HUES6 (cell line): ENCODE measurements at regions not wholly inside any gene's neighbourhood (a gene's known extent, or its start where the extent isn't known, plus 50 kb on each side); places are given as distances from the start of the nearest gene placed in this dataset.

Experiments
- H3K27ac ChIP-seq: 2 replicates; pipeline ENCODE4 v1.7.0; 2013; ENCODE audit warnings: low read depth, mild to moderate bottlenecking, low read length, inconsistent platforms
- H3K27me3 ChIP-seq: 2 replicates; pipeline ENCODE4 v1.6.1; 2013; ENCODE audit warnings: low read length; ENCODE audit not compliant: control insufficient read depth, insufficient read depth
- H3K36me3 ChIP-seq: 2 replicates; pipeline ENCODE4 v1.6.1; 2013; ENCODE audit warnings: low read length; ENCODE audit not compliant: control insufficient read depth, insufficient read depth
- H3K4me1 ChIP-seq: 2 replicates; pipeline ENCODE4 v1.6.1; 2013; ENCODE audit warnings: low read length; ENCODE audit not compliant: control insufficient read depth, insufficient read depth
- H3K4me3 ChIP-seq: 2 replicates; pipeline ENCODE4 v1.5.1; 2013; ENCODE audit warnings: low read depth, low read length
- H3K9ac ChIP-seq: one replicate; pipeline ENCODE4 v1.6.1; 2013; ENCODE audit warnings: mild to moderate bottlenecking, low read length
- H3K9me3 ChIP-seq: 2 replicates; pipeline ENCODE4 v1.6.1; 2013; ENCODE audit warnings: low read depth, low read length; ENCODE audit not compliant: control insufficient read depth, insufficient read depth

DNA sequence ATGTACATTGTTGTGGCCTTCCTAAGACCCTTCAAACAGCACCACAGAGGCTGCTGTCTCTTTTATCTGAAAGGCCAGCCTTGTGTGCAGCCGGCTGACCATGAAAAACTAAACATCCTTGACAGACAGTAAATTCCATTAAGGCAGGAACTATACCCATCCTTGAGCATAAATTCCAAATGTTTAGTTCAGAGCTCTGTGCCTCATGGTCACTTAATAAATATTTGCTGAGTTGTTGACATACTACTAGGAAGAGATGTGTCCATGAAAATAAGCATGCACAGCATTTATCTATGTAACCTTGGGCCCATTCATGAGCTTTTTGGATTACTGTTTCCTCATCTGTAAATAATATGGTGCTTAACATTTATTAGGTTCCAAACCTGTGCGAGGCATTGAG is 424.8 kb downstream of the HRH4 start:
- Histone ChIP-seq H3K9ac (no peak overlapping the region), H3K36me3 (no peaks in the 10 kb centered on the region), H3K9me3 (peaks cover 6% of the 10 kb centered on the region), H3K4me1 (no peaks in the 10 kb centered on the region), H3K4me3 (no peak overlapping the region), H3K27ac (no peak overlapping the region), H3K27me3 (no peaks in the 10 kb centered on the region)

- H3K36me3 ChIP-seq, result no peaks in the 10 kb centered on the region
- no peak overlapping the region for H3K9ac ChIP-seq
- H3K9me3 ChIP-seq, result no peaks in the 10 kb centered on the region
- no peak overlapping the region for H3K4me3 ChIP-seq
- H3K4me1 ChIP-seq, result no peaks in the 10 kb centered on the region; the same call in none of the 2 replicates
- no peaks in the 10 kb centered on the region for H3K27me3 ChIP-seq
- no peak overlapping the region for H3K27ac ChIP-seq
Observed at GRCh38 chr18:24894880-24895279, 434.4 kb downstream of the HRH4 start.

- H3K36me3 ChIP-seq, result no peaks in the 10 kb centered on the region
- H3K9me3 ChIP-seq, result peaks cover 5% of the 10 kb centered on the region
- no peaks in the 10 kb centered on the region for H3K27me3 ChIP-seq
- no peak overlapping the region for H3K27ac ChIP-seq
- no peaks in the 10 kb centered on the region; the same call in none of the 2 replicates for H3K4me1 ChIP-seq
- no peak overlapping the region for H3K4me3 ChIP-seq
- H3K9ac ChIP-seq, result no peak overlapping the region
Observed at GRCh38 chr18:24897461-24897860, 437.0 kb downstream of the HRH4 start.

GRCh38 chr18:24910221-24910620 is 441.7 kb downstream of the ZNF521 start:
- Histone ChIP-seq H3K36me3 (no peaks in the 10 kb centered on the region), H3K4me1 (peaks cover 15% of the 10 kb centered on the region), H3K9ac (no peak overlapping the region), H3K27ac (no peak overlapping the region), H3K4me3 (no peak overlapping the region), H3K9me3 (no peaks in the 10 kb centered on the region), H3K27me3 (no peaks in the 10 kb centered on the region)

- Histone ChIP-seq H3K9me3 (no peaks in the 10 kb centered on the region), H3K27me3 (no peaks in the 10 kb centered on the region), H3K4me3 (no peak overlapping the region), H3K9ac (no peak overlapping the region), H3K4me1 (peaks cover 30% of the 10 kb centered on the region), H3K27ac (no peak overlapping the region), H3K36me3 (no peaks in the 10 kb centered on the region)
Observed at GRCh38 chr18:24913507-24914170, 438.3 kb downstream of the ZNF521 start.

DNA sequence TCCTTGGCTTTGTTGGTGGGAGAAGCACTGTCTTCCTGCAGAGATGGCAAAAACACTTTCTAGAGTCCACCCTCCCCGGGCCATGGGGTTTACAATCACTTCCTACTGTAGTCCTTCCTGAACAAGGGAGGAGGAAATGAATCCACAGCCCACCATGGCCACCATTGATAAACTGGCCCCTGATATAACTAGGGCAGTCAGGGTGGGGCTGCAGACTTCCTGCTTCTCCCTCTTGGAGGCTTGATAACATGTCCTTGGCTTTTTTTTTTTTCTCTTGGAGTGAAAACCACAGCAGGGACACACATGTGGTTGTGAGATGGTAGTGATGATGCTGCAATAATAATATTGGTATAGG is 437.8 kb downstream of the ZNF521 start:
- Histone ChIP-seq H3K4me1 (peaks cover 33% of the 10 kb centered on the region), H3K9me3 (no peaks in the 10 kb centered on the region), H3K27me3 (no peaks in the 10 kb centered on the region), H3K9ac (no peak overlapping the region), H3K27ac (no peak overlapping the region), H3K36me3 (no peaks in the 10 kb centered on the region), H3K4me3 (no peak overlapping the region)

DNA sequence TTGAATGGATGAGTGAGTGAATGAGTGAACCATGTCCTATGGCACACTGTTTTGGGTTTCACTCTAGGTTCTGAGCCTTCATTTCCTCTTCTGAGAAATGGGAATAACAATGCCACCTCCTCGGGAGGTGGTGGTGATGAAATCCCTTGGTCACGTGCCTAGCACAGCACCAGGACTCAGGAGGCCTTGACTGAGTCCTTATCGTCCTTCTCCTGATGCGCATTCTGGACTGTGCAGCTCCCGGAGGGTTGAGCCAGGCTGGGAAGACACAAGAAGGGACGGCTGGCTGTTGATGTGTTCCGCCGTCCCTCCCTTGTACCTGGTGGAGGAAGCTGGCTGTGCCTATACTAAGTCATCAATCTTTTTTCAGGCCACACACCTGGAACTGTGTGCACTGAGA is 437.3 kb downstream of the ZNF521 start:
- no peaks in the 10 kb centered on the region for H3K36me3 ChIP-seq
- H3K27ac ChIP-seq, result no peak overlapping the region
- peaks cover 36% of the 10 kb centered on the region for H3K4me1 ChIP-seq
- H3K9me3 ChIP-seq, result no peaks in the 10 kb centered on the region
- no peak overlapping the region for H3K9ac ChIP-seq
- no peak overlapping the region for H3K4me3 ChIP-seq
- no peaks in the 10 kb centered on the region for H3K27me3 ChIP-seq

- H3K4me3 ChIP-seq, result no peak overlapping the region
- no peaks in the 10 kb centered on the region for H3K9me3 ChIP-seq
- H3K4me1 ChIP-seq, result peaks cover 36% of the 10 kb centered on the region
- H3K27ac ChIP-seq, result no peak overlapping the region
- H3K9ac ChIP-seq, result no peak overlapping the region
- H3K36me3 ChIP-seq, result no peaks in the 10 kb centered on the region
- H3K27me3 ChIP-seq, result no peaks in the 10 kb centered on the region
Observed at GRCh38 chr18:24915547-24915946, 436.4 kb downstream of the ZNF521 start.

DNA sequence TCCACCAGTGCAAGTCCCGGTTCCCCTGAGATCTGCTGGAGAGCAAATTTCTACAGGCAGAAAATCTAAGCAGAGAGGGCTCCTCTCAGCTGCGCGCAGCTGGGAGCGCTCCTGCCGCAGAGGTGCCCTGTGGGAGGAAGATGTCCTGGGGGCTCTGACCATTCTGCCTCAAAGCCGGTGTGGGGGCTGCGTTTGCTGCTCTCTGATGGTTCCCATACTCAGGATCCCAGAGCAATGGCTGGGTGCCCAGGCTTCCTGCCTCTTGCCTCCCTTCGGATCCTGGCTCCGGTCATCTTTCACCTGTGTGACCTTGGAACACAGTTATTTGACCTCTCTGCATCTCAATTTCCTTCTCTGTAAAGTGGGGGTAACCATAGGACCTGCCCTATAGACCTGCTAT is 434.2 kb downstream of the ZNF521 start:
- Histone ChIP-seq H3K9me3 (no peaks in the 10 kb centered on the region), H3K27me3 (peaks cover 3% of the 10 kb centered on the region; the same call in 1 of the 2 replicates), H3K4me1 (peaks cover 36% of the 10 kb centered on the region), H3K27ac (no peak overlapping the region), H3K36me3 (no peaks in the 10 kb centered on the region), H3K4me3 (no peak overlapping the region), H3K9ac (no peak overlapping the region)

- Histone ChIP-seq H3K27ac (no peak overlapping the region), H3K27me3 (peaks cover 5% of the 10 kb centered on the region; the same call in 1 of the 2 replicates), H3K4me3 (no peak overlapping the region), H3K36me3 (no peaks in the 10 kb centered on the region), H3K4me1 (peaks cover 38% of the 10 kb centered on the region), H3K9ac (no peak overlapping the region), H3K9me3 (no peaks in the 10 kb centered on the region)
Observed at GRCh38 chr18:24918257-24918656, 433.7 kb downstream of the ZNF521 start.

- Histone ChIP-seq H3K9ac (no peak overlapping the region), H3K4me1 (peaks cover 43% of the 10 kb centered on the region), H3K9me3 (no peaks in the 10 kb centered on the region), H3K27ac (no peak overlapping the region), H3K36me3 (no peaks in the 10 kb centered on the region), H3K4me3 (no peak overlapping the region), H3K27me3 (peaks cover 14% of the 10 kb centered on the region; the same call in 1 of the 2 replicates)
Observed at GRCh38 chr18:24919181-24919797, 432.7 kb downstream of the ZNF521 start.
